ENCODE measurements at regions not wholly inside any gene's neighbourhood (a gene's known extent, or its start where the extent isn't known, plus 50 kb on each side); places are given as distances from the start of the nearest gene placed in this dataset.

- TF ChIP-seq CTCF (IDR thresholded peaks at IDR 0.05) = no peak
- TF ChIP-seq POLR2A (IDR thresholded peaks at IDR 0.05) = no peak
Observed at GRCh38 chrX:73267206-73267605, 52.6 kb upstream of the NAP1L2 start.

Data from esophagus squamous epithelium (tissue), 4 donors.